Naive thymus-derived CD8-positive, alpha-beta T cell (primary cell): ENCODE measurements at regions not wholly inside any gene's neighbourhood (a gene's known extent, or its start where the extent isn't known, plus 50 kb on each side); places are given as distances from the start of the nearest gene placed in this dataset.

Source experiments
- ATAC-seq, 2 donors: fragments of 150-1000 bp; cut with Tn5 transposase in 1 of 2; sonication (Bioruptor Pico), chemical (Tn5 transposase) in 1 of 2; 1 replicate in 1 of 2; 2 replicates in 1 of 2; pipeline ENCODE4 v1.10.0; 2021; ENCODE audit warnings: mild to moderate bottlenecking in 2 of 2, moderate library complexity in 2 of 2
- POLR2A ChIA-PET: fragments of 350-600 bp; sonication (Branson Sonifier 250); formaldehyde crosslinking; loops from one replicate; lab custom pipeline; 2021; ENCODE audit warnings: antibody characterized with exemption; lab: Charles Lee
- DNase-seq, 10 donors: peaks; one replicate each; pipeline versions ENCODE4 v3.0.0 to v3.0.0-alpha.2; 2020 to 2022
- H3K27ac Mint-ChIP-seq, 10 donors: one replicate each; pipeline ENCODE4 v1.8.0; 2020 to 2022; ENCODE audit warnings: mild to moderate bottlenecking in 10 of 10, mixed read lengths in 10 of 10, moderate library complexity in 4 of 10, inconsistent platforms in 1 of 10
- H3K27me3 Mint-ChIP-seq, 5 donors: one replicate each; pipeline ENCODE4 v1.8.0; 2021 to 2022; ENCODE audit warnings: mixed read lengths in 5 of 5
- H3K36me3 Mint-ChIP-seq, 3 donors: one replicate each; pipeline ENCODE4 v1.8.0; 2020 to 2022; ENCODE audit warnings: mixed read lengths in 3 of 3, mild to moderate bottlenecking in 2 of 3, inconsistent platforms in 1 of 3
- H3K4me1 Mint-ChIP-seq, 4 donors: one replicate each; pipeline ENCODE4 v1.8.0; 2021 to 2022; ENCODE audit warnings: mixed read lengths in 4 of 4
- H3K4me3 Mint-ChIP-seq, 10 donors: one replicate each; pipeline ENCODE4 v1.8.0; 2020 to 2022; ENCODE audit warnings: mild to moderate bottlenecking in 10 of 10, mixed read lengths in 10 of 10, moderate library complexity in 6 of 10, inconsistent platforms in 1 of 10
- H3K9me3 Mint-ChIP-seq, 9 donors: one replicate each; pipeline ENCODE4 v1.8.0; 2020 to 2022; ENCODE audit warnings: mixed read lengths in 9 of 9, mild to moderate bottlenecking in 3 of 9, inconsistent platforms in 1 of 9, moderate library complexity in 1 of 9

DNA sequence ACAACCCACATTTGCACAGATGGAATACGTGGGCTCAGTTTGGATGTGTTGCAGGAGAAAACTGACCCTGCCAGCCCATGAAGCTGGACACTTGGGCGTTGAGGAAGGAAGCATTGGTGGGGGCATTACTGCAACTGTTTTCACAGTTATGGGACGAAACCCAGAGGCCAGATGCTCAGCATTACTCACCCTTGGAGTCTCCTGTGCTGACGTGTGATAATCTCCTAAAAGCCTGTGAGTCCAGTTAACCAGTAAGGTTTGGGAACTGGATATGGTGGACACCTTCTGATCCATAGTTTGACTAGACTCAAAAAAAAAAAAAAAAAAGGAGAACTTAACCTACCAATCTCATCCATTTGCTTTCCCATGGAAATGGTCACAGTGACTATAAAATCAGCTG lies 52.8 kb upstream of the EGLN3 start:
- POLR2A ChIA-PET, result no interaction called here
- Mint-ChIP-seq H3K27me3 (peaks cover 0 to 2% (median 0%) of the 10 kb centered on the region in 5 donors), H3K27ac (no peak overlapping the region)

GRCh38 chr14:34003082-34003668 lies 52.3 kb upstream of the EGLN3 start:
- no peak overlapping the region for H3K4me3 Mint-ChIP-seq
- H3K27me3 Mint-ChIP-seq, result peaks cover 0 to 2% (median 0%) of the 10 kb centered on the region in 5 donors
- no peak for ATAC-seq
- peaks cover 0 to 10% (median 3%) of the 10 kb centered on the region in 4 donors for H3K4me1 Mint-ChIP-seq
- no peak overlapping the region for H3K27ac Mint-ChIP-seq
- POLR2A ChIA-PET, result no interaction called here
- no peaks in the 10 kb centered on the region for H3K9me3 Mint-ChIP-seq
- peaks cover 0 to 5% (median 0%) of the 10 kb centered on the region in 3 donors for H3K36me3 Mint-ChIP-seq
- DNase-seq, result no peak

More for the DNA sequence above, 52.8 kb upstream of the EGLN3 start:
- no peaks in the 10 kb centered on the region for H3K9me3 Mint-ChIP-seq
- no peak for DNase-seq
- H3K4me1 Mint-ChIP-seq, result peaks cover 0 to 7% (median 2%) of the 10 kb centered on the region in 4 donors
- ATAC-seq, result no peak
- H3K4me3 Mint-ChIP-seq, result no peak overlapping the region
- peaks cover 0 to 5% (median 0%) of the 10 kb centered on the region in 3 donors for H3K36me3 Mint-ChIP-seq
